Ovary (tissue), 7 donors: ENCODE measurements at regions not wholly inside any gene's neighbourhood (a gene's known extent, or its start where the extent isn't known, plus 50 kb on each side); places are given as distances from the start of the nearest gene placed in this dataset.
"Not testable (repeated sequence)": the region's sequence is repeated elsewhere in the genome, so short reads cannot be mapped to it uniquely, and the experiment has no call there.

Source experiments
- DNase-seq, 5 donors: peaks; one replicate each; pipeline ENCODE4 v3.0.0-alpha.2; 2019 to 2020
- H3K27ac ChIP-seq, 2 donors: fragments of 200-600 bp; one replicate each; pipeline versions ENCODE4 v1.5.1 to v1.8.0; 2019 to 2022
- H3K27me3 ChIP-seq: fragments of 200-600 bp; one replicate; pipeline ENCODE4 v1.8.0; 2022
- H3K36me3 ChIP-seq: fragments of 200-600 bp; sonication (generic); one replicate; pipeline ENCODE4 v1.5.1; 2019
- H3K4me1 ChIP-seq: one replicate; pipeline ENCODE4 v1.8.1; 2013; ENCODE audit warnings: mild to moderate bottlenecking, moderate library complexity; ENCODE audit not compliant: insufficient read depth
- H3K4me3 ChIP-seq: fragments of 200-600 bp; sonication (generic); one replicate; pipeline ENCODE4 v1.5.1; 2017
- H3K9me3 ChIP-seq, 2 donors: fragments of 200-600 bp in 1 of 2; sonication (generic) in 1 of 2; one replicate each; pipeline versions ENCODE4 v1.5.1 to v1.8.1; 2013 to 2019; ENCODE audit warnings: mild to moderate bottlenecking in 1 of 2, moderate library complexity in 1 of 2
- EP300 ChIP-seq: sonication (generic); formaldehyde crosslinking; IDR thresholded peaks from one replicate; pipeline ENCODE4 v1.6.1; 2017; ENCODE audit warnings: antibody characterized with exemption
- POLR2A ChIP-seq: fragments of 450-650 bp; IDR thresholded peaks from one replicate; pipeline ENCODE4 v1.6.1; 2017; ENCODE audit warnings: antibody characterized with exemption, mild to moderate bottlenecking, moderate library complexity
- WGBS, 3 donors: extraction: QIAGEN DNeasy Blood & Tissue Kit in 1 of 3; methylation state at CpG; one replicate each; pipeline versions ENCODE4 v1.1.5 to v1.1.7; 2013 to 2017; 5-methylcytosine and 5-hydroxymethylcytosine counted together
- intact Hi-C, 4 donors: fragments of 100-400 bp; cut with DNase I; formaldehyde crosslinking; loops; one replicate each; pipeline versions ENCODE4 v1.11.0 to v1.15.1; 2022 to 2023
- TF ChIP-seq, protein P1 (sequence below), 3 donors: fragments of 450-650 bp in 2 of 3; fragments of 200-600 bp in 1 of 3; IDR thresholded peaks; one replicate each; pipeline versions ENCODE4 v1.5.1 to v1.8.0; 2016 to 2022; ENCODE audit warnings: antibody characterized with exemption in 3 of 3, mild to moderate bottlenecking in 1 of 3
- donor health status: DM: no; HTN: no; CAD: no; lungs with moderate emphysema.
- donor health status: DM: no; HTN: no; CAD: no.
- donor health status: Bipolar disorder and iron deficiency.
- donor health status: DM: no; HTN: no; CAD: no.
- donor health status: DM: yes; HTN: yes; CAD: no.

DNA sequence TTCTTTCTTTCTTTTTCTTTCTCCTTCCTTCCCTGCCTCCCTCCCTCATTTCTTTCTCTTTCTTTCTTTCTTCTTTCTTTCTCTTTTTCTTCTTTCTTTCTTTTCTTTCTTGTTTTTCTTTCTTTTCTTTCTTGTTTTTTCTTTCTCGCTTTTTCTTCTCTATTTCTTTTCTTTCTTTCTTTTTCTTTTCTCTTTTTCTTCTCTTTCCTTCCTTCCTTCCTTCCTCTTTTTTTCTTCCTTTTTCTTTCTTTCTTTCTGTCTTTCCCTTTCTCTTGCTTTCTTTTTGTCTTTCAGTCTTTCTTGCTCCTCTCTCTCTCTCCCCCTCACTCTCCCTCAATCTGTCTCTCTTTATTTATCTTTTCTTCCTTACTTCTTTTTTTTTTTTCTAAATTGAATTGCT is 472.0 kb upstream of the CHRM3 start:
- H3K27me3 ChIP-seq, result no peaks in the 10 kb centered on the region
- TF ChIP-seq EP300, result no peak
- TF ChIP-seq POLR2A, result no peak
- TF ChIP-seq, protein P1, sequence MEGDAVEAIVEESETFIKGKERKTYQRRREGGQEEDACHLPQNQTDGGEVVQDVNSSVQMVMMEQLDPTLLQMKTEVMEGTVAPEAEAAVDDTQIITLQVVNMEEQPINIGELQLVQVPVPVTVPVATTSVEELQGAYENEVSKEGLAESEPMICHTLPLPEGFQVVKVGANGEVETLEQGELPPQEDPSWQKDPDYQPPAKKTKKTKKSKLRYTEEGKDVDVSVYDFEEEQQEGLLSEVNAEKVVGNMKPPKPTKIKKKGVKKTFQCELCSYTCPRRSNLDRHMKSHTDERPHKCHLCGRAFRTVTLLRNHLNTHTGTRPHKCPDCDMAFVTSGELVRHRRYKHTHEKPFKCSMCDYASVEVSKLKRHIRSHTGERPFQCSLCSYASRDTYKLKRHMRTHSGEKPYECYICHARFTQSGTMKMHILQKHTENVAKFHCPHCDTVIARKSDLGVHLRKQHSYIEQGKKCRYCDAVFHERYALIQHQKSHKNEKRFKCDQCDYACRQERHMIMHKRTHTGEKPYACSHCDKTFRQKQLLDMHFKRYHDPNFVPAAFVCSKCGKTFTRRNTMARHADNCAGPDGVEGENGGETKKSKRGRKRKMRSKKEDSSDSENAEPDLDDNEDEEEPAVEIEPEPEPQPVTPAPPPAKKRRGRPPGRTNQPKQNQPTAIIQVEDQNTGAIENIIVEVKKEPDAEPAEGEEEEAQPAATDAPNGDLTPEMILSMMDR (IDR thresholded peaks at IDR 0.05), result no peak
- H3K9me3 ChIP-seq, result no peaks in the 10 kb centered on the region
- no peak overlapping the region for H3K4me3 ChIP-seq
- no peaks in the 10 kb centered on the region for H3K36me3 ChIP-seq
- WGBS, 3 donors, result 82 to 93% (median 84%) methylated on average over 1 of the region's 1 CpG
- H3K27ac ChIP-seq, result no peak overlapping the region
- intact Hi-C loops, result no loop called here
- H3K4me1 ChIP-seq, result no peaks in the 10 kb centered on the region
- DNase-seq, result no peak

DNA sequence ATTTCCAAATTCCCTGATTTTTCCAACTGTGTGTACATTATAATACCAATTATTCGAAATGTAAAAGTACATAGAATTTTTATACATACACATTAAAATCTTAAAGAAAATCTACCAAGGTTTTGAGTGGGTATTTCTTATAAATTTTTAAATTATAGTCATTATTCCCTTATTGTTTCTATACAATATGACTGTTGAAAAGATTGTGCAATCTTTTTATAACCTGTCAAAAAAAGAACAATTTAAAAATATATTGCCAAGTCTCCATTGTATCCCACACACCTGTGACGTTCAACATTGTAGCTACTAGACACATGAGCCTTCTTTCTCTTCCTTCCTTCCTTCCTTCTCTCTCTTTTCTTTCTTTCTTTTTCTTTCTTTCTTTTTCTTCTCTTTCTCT is 473.2 kb upstream of the CHRM3 start:
- no peak for DNase-seq
- intact Hi-C loops, result no loop called here
- WGBS, 3 donors, result 79 to 85% (median 79%) methylated on average over 2 of the region's 2 CpGs
- Histone ChIP-seq H3K4me3 (no peak overlapping the region), H3K36me3 (no peaks in the 10 kb centered on the region), H3K9me3 (no peaks in the 10 kb centered on the region), H3K27ac (no peak overlapping the region), H3K27me3 (no peaks in the 10 kb centered on the region), H3K4me1 (no peaks in the 10 kb centered on the region)
- TF ChIP-seq EP300, result no peak
- no peak for TF ChIP-seq POLR2A
- TF ChIP-seq, protein P1 (IDR thresholded peaks at IDR 0.05), result no peak

DNA sequence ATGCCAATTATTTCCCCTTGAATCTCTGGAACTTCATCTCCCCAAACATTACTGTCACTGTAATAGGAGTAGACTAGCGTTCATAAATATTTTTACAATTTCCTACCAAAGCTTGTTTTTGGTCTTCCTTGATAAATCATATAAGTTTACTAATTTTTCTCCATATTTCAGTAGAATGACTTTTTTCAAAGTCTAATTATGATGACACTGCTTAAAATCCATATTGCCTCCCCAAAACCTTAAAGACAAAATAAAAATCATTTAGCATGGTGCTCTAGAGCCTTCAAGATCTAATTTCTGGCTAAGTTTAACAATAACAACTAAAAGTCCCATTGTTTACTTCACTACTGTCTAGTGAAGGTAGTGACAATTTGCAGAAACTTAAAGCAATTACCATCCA is 474.2 kb upstream of the CHRM3 start:
- Histone ChIP-seq H3K4me1 (no peaks in the 10 kb centered on the region), H3K27ac (no peak overlapping the region)

DNA sequence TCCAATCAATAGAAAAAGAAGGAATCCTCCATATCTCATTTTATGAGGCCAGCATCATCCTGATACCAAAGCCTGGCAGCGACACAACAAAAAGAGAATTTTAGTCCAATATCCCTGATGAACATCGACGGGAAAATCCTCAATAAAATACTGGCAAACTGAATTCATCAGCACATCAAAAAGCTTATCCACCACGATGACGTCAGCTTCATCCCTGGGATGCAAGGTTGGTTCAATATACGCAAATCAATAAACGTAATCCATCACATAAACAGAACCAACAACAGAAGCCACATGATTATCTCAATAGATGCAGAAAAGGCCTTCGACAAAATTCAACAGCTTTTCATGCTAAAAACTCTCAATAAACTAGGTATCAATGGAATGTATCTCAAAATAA is 483.6 kb upstream of the CHRM3 start:
- H3K27ac ChIP-seq, H3K4me1 ChIP-seq, H3K4me3 ChIP-seq, H3K9me3 ChIP-seq, H3K27me3 ChIP-seq, intact Hi-C loops, DNase-seq, H3K36me3 ChIP-seq: not testable (repeated sequence)
- 90 to 97% (median 93%) methylated on average over 8 of the region's 8 CpGs for WGBS, 3 donors

More for the DNA sequence above, 474.2 kb upstream of the CHRM3 start:
- intact Hi-C loops, result no loop called here
- H3K36me3 ChIP-seq, result no peaks in the 10 kb centered on the region
- DNase-seq, result no peak
- H3K27me3 ChIP-seq, result no peaks in the 10 kb centered on the region
- TF ChIP-seq, protein P1 (IDR thresholded peaks at IDR 0.05), result no peak
- TF ChIP-seq POLR2A, result no peak
- TF ChIP-seq EP300, result no peak
- WGBS, 3 donors, result 68 to 80% (median 69%) methylated on average over 1 of the region's 1 CpG
- H3K9me3 ChIP-seq, result no peaks in the 10 kb centered on the region
- no peak overlapping the region for H3K4me3 ChIP-seq

DNA sequence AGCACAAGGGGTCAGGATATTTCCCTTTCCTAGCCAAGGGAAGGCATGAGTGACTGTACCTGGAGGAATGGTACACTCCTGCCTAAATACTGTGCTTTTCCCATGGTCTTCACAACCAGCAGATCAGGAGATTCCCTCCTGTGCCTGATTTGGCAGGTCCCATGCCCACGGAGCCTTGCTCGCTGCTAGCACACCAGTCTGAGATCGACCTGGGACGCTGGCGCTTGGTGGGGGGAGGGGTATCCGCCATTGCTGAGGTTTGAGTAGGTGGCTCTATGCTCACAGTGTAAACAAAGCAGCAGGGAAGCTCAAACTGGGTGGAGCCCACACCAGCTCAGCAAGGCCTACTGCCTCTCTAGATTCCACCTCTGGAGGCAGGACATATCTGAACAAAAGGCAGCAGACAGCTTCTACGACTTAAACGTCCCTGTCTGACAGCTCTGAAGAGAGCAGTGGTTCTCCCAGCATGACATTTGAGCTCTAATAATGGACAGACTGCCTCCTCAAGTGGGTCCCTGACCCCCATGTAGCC is 486.0 kb upstream of the CHRM3 start:
- Histone ChIP-seq H3K27ac (no peak overlapping the region), H3K9me3 (no peaks in the 10 kb centered on the region), H3K27me3 (no peaks in the 10 kb centered on the region), H3K36me3 (no peaks in the 10 kb centered on the region), H3K4me1 (no peaks in the 10 kb centered on the region), H3K4me3 (no peak overlapping the region)
- 91 to 95% (median 94%) methylated on average over 8 of the region's 8 CpGs for WGBS, 3 donors
- TF ChIP-seq, protein P1 (IDR thresholded peaks at IDR 0.05), result no peak
- TF ChIP-seq EP300 (no peak), POLR2A (no peak)
- DNase-seq, result no peak
- intact Hi-C loops, result no loop called here
